Activated naive CD8-positive, alpha-beta T cell treated with anti-CD3 and anti-CD28 coated beads for 36 hours (primary cell): ENCODE measurements at regions not wholly inside any gene's neighbourhood (a gene's known extent, or its start where the extent isn't known, plus 50 kb on each side); places are given as distances from the start of the nearest gene placed in this dataset.

Experiments
- DNase-seq: peaks from one replicate; pipeline ENCODE4 v3.0.0; 2021
- H3K27ac Mint-ChIP-seq: one replicate; pipeline ENCODE4 v1.8.0; 2022; ENCODE audit warnings: mild to moderate bottlenecking, moderate library complexity, mixed read lengths
- H3K27me3 Mint-ChIP-seq: one replicate; pipeline ENCODE4 v1.8.0; 2022; ENCODE audit warnings: mild to moderate bottlenecking, mixed read lengths
- H3K36me3 Mint-ChIP-seq: one replicate; pipeline ENCODE4 v1.8.0; 2021; ENCODE audit warnings: mild to moderate bottlenecking, mixed read lengths
- H3K4me1 Mint-ChIP-seq: one replicate; pipeline ENCODE4 v1.8.0; 2021; ENCODE audit warnings: mixed read lengths
- H3K4me3 Mint-ChIP-seq: one replicate; pipeline ENCODE4 v1.8.0; 2022; ENCODE audit warnings: mild to moderate bottlenecking, moderate library complexity, mixed read lengths
- H3K9me3 Mint-ChIP-seq: one replicate; pipeline ENCODE4 v1.8.0; 2022; ENCODE audit warnings: mixed read lengths

DNA sequence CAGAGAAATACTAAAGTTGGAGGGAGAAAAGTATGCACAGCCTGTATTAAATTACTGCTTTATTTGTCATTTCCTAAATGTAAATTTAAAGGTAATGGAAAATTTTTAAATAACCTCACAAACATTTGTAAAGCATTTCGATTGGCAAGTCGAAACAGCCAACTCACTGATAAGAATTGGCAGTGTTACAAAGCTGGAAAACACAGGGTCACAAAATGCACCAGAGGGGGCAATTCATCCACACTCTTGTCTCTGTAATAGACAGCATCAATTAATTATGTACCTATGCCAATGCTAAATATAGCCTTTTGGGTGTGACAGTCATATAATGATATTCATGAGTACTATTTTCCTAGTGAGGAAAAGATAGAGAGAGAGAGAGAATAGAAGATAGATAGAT, 140.6 kb upstream of the PRLR start:
- DNase-seq: no peak
- no peaks in the 10 kb centered on the region for H3K9me3 Mint-ChIP-seq
- H3K36me3 Mint-ChIP-seq: no peaks in the 10 kb centered on the region
- no peak overlapping the region for H3K4me3 Mint-ChIP-seq
- no peaks in the 10 kb centered on the region for H3K4me1 Mint-ChIP-seq
- peaks cover 20% of the 10 kb centered on the region for H3K27me3 Mint-ChIP-seq
- H3K27ac Mint-ChIP-seq: no peak overlapping the region

GRCh38 chr5:35369965-35370790, 139.9 kb upstream of the PRLR start:
- H3K27ac Mint-ChIP-seq: no peak overlapping the region
- no peaks in the 10 kb centered on the region for H3K36me3 Mint-ChIP-seq
- no peaks in the 10 kb centered on the region for H3K9me3 Mint-ChIP-seq
- peaks cover 20% of the 10 kb centered on the region for H3K27me3 Mint-ChIP-seq
- DNase-seq: no peak
- H3K4me3 Mint-ChIP-seq: no peak overlapping the region
- H3K4me1 Mint-ChIP-seq: no peaks in the 10 kb centered on the region

GRCh38 chr5:35367526-35367925, 137.2 kb upstream of the PRLR start:
- no peak for DNase-seq
- Mint-ChIP-seq H3K9me3 (no peaks in the 10 kb centered on the region), H3K4me3 (no peak overlapping the region), H3K27me3 (peaks cover 16% of the 10 kb centered on the region), H3K27ac (no peak overlapping the region), H3K4me1 (no peaks in the 10 kb centered on the region), H3K36me3 (no peaks in the 10 kb centered on the region)

DNA sequence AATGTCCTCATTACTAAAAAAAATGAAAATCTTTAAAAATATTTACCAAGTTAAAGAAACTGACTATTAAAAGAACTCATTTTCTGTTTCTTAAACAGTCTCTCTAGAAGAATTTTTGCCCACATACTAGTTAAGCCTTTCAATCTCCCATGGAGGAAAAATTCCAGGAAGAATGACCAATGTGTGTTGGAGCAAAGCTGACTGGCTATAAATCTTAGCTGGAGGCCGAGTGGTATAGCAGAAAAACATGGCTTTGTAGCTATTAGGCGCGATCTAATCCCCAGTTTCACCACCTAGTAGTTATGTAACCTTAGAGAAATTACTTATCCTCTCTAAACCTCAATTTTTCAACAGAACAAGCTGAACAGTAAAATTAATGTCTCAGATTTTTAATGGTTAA, 135.5 kb upstream of the PRLR start:
- H3K27ac Mint-ChIP-seq: no peak overlapping the region
- no peak for DNase-seq
- H3K36me3 Mint-ChIP-seq: no peaks in the 10 kb centered on the region
- no peaks in the 10 kb centered on the region for H3K9me3 Mint-ChIP-seq
- no peak overlapping the region for H3K4me3 Mint-ChIP-seq
- H3K27me3 Mint-ChIP-seq: peaks cover 19% of the 10 kb centered on the region
- no peaks in the 10 kb centered on the region for H3K4me1 Mint-ChIP-seq

- no peak overlapping the region for H3K27ac Mint-ChIP-seq
Measured at GRCh38 chr5:35364350-35364749, 134.1 kb upstream of the PRLR start.

GRCh38 chr5:35363387-35363965, 133.2 kb upstream of the PRLR start:
- H3K36me3 Mint-ChIP-seq: no peaks in the 10 kb centered on the region
- H3K4me1 Mint-ChIP-seq: no peaks in the 10 kb centered on the region
- H3K27me3 Mint-ChIP-seq: peaks cover 21% of the 10 kb centered on the region
- no peak overlapping the region for H3K27ac Mint-ChIP-seq
- H3K9me3 Mint-ChIP-seq: no peaks in the 10 kb centered on the region
- H3K4me3 Mint-ChIP-seq: no peak overlapping the region
- no peak for DNase-seq

More at GRCh38 chr5:35364350-35364749, 134.1 kb upstream of the PRLR start:
- no peaks in the 10 kb centered on the region for H3K4me1 Mint-ChIP-seq
- H3K36me3 Mint-ChIP-seq: no peaks in the 10 kb centered on the region
- H3K9me3 Mint-ChIP-seq: no peaks in the 10 kb centered on the region
- H3K27me3 Mint-ChIP-seq: peaks cover 20% of the 10 kb centered on the region
- DNase-seq: no peak
- H3K4me3 Mint-ChIP-seq: no peak overlapping the region

- Mint-ChIP-seq H3K27me3 (peaks cover 18% of the 10 kb centered on the region), H3K27ac (no peak overlapping the region), H3K9me3 (no peaks in the 10 kb centered on the region), H3K4me1 (no peaks in the 10 kb centered on the region), H3K36me3 (no peaks in the 10 kb centered on the region), H3K4me3 (no peak overlapping the region)
- no peak for DNase-seq
Measured at GRCh38 chr5:35362772-35363171, 132.5 kb upstream of the PRLR start.

- H3K9me3 Mint-ChIP-seq: no peaks in the 10 kb centered on the region
- H3K4me3 Mint-ChIP-seq: no peak overlapping the region
- H3K27me3 Mint-ChIP-seq: peaks cover 13% of the 10 kb centered on the region
- H3K36me3 Mint-ChIP-seq: no peaks in the 10 kb centered on the region
- no peak overlapping the region for H3K27ac Mint-ChIP-seq
- DNase-seq: no peak
- H3K4me1 Mint-ChIP-seq: no peaks in the 10 kb centered on the region
Measured at GRCh38 chr5:35360671-35361070, 130.4 kb upstream of the PRLR start.

DNA sequence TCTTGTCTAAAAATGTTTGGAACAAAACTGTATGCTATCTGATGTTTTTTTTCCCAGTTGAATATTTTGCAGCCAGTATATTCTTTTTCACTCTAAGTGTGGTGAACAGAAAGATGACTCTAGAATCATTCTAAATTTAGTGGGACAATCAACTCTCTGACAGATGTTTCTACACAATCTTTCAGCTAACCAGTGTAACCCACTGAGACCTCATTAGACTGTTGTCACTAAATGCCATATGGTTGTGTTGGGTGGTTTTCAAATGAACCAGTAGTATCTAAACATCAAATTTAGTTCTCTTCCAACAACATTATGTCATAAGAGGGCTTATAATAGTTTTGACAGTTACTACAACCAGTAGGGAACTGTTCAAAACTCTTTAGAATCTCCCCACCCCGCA, 129.6 kb upstream of the PRLR start:
- Mint-ChIP-seq H3K27ac (no peak overlapping the region), H3K4me3 (no peak overlapping the region), H3K27me3 (peaks cover 13% of the 10 kb centered on the region), H3K9me3 (no peaks in the 10 kb centered on the region), H3K36me3 (no peaks in the 10 kb centered on the region), H3K4me1 (no peaks in the 10 kb centered on the region)
- DNase-seq: no peak

GRCh38 chr5:35357973-35358372, 127.7 kb upstream of the PRLR start:
- Mint-ChIP-seq H3K27me3 (peaks cover 13% of the 10 kb centered on the region), H3K36me3 (no peaks in the 10 kb centered on the region), H3K27ac (no peak overlapping the region), H3K4me3 (no peak overlapping the region), H3K9me3 (peaks cover 2% of the 10 kb centered on the region), H3K4me1 (no peaks in the 10 kb centered on the region)
- no peak for DNase-seq

DNA sequence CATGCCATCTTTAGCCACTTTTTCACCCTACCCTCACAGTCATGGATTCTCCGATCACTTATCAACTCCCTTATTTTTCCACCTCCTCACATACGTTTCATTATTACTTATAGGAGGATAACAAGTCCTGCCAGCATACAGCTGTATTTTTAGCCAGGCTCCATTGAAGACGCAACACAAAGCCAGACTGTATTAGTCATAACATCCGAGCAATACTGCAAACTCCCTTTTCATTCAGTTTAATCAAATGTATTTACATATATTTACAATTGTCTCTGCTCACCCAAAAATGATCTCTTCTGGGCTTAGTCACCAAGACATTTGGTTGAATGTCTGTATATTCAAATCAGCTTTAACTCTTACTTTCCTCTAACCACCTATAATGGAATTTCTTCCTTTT, 126.4 kb upstream of the PRLR start:
- H3K27ac Mint-ChIP-seq: no peak overlapping the region
- H3K4me1 Mint-ChIP-seq: no peaks in the 10 kb centered on the region
- H3K36me3 Mint-ChIP-seq: no peaks in the 10 kb centered on the region
- H3K27me3 Mint-ChIP-seq: peaks cover 8% of the 10 kb centered on the region
- peaks cover 12% of the 10 kb centered on the region for H3K9me3 Mint-ChIP-seq
- DNase-seq: no peak
- H3K4me3 Mint-ChIP-seq: no peak overlapping the region

GRCh38 chr5:35354751-35355150, 124.5 kb upstream of the PRLR start:
- Mint-ChIP-seq H3K36me3 (no peaks in the 10 kb centered on the region), H3K9me3 (peaks cover 21% of the 10 kb centered on the region), H3K27ac (no peak overlapping the region), H3K4me3 (no peak overlapping the region), H3K27me3 (peaks cover 8% of the 10 kb centered on the region), H3K4me1 (no peaks in the 10 kb centered on the region)
- no peak for DNase-seq

DNA sequence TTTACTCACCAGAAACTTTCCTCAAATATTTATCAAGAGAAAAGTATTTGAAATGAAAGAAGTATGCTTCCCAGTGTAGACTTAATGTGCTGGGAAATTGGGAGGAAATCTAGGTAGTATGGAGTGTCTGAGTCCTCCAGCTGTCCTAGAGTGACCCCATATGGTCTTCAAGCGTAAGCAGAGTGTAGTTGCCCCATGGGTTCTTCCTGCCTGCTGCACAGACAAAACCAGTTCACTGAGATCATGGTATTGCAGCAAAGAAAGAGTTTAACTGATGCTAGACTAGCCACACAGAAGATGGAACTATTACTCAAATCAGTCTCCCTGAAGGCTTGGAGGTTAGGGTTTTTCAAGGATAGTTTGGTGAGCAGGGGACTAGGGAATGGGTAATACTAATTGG, 114.9 kb upstream of the PRLR start:
- Mint-ChIP-seq H3K4me1 (no peaks in the 10 kb centered on the region), H3K36me3 (no peaks in the 10 kb centered on the region), H3K27ac (no peak overlapping the region), H3K27me3 (peaks cover 6% of the 10 kb centered on the region), H3K9me3 (peaks cover 9% of the 10 kb centered on the region), H3K4me3 (no peak overlapping the region)
- no peak for DNase-seq

DNA sequence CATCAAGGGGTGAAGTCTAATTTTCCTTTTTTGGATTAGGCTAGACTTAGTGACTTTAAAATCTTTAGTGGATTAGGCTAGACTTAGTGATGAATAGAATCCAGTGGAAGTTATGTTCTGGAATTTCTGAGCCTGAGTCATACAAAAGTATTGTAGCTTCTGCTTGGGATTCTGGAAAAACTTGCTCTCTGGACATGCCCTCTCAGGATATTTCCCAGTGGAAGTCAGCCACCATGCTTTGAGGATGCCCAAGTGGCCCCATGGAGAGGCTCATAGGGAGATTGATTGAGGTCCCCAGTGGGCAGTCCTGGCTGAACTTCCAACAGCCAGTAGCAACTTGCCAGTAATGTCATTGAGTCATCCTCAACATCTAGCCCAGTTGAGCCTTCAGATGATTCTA, 112.4 kb upstream of the PRLR start:
- Mint-ChIP-seq H3K4me3 (no peak overlapping the region), H3K27ac (no peak overlapping the region), H3K27me3 (peaks cover 15% of the 10 kb centered on the region), H3K36me3 (no peaks in the 10 kb centered on the region), H3K9me3 (peaks cover 5% of the 10 kb centered on the region), H3K4me1 (no peaks in the 10 kb centered on the region)
- DNase-seq: no peak

- H3K4me3 Mint-ChIP-seq: no peak overlapping the region
- H3K4me1 Mint-ChIP-seq: no peaks in the 10 kb centered on the region
- peaks cover 15% of the 10 kb centered on the region for H3K27me3 Mint-ChIP-seq
- DNase-seq: no peak
- no peak overlapping the region for H3K27ac Mint-ChIP-seq
- H3K9me3 Mint-ChIP-seq: peaks cover 5% of the 10 kb centered on the region
- no peaks in the 10 kb centered on the region for H3K36me3 Mint-ChIP-seq
Measured at GRCh38 chr5:35341189-35341588, 110.9 kb upstream of the PRLR start.

- H3K9me3 Mint-ChIP-seq: peaks cover 5% of the 10 kb centered on the region
- no peaks in the 10 kb centered on the region for H3K36me3 Mint-ChIP-seq
- H3K4me1 Mint-ChIP-seq: no peaks in the 10 kb centered on the region
Measured at GRCh38 chr5:35339616-35340100, 109.4 kb upstream of the PRLR start.

More at GRCh38 chr5:35339616-35340100, 109.4 kb upstream of the PRLR start:
- H3K27me3 Mint-ChIP-seq: peaks cover 24% of the 10 kb centered on the region
- H3K4me3 Mint-ChIP-seq: no peak overlapping the region
- DNase-seq: no peak
- H3K27ac Mint-ChIP-seq: no peak overlapping the region
